Testis (tissue), 2 donors: ENCODE measurements at regions not wholly inside any gene's neighbourhood (a gene's known extent, or its start where the extent isn't known, plus 50 kb on each side); places are given as distances from the start of the nearest gene placed in this dataset.

ENCODE experiments used
- CTCF ChIP-seq, 3 experiments: fragments of 450-650 bp in 2 of 3; fragments of 200-600 bp in 1 of 3; sonication (generic) in 1 of 3; IDR thresholded peaks; one replicate each; pipeline ENCODE4 v1.5.1; 2016 to 2019; ENCODE audit warnings: antibody characterized with exemption in 3 of 3, mild to moderate bottlenecking in 2 of 3, moderate library complexity in 1 of 3
- POLR2A ChIP-seq: fragments of 450-650 bp; IDR thresholded peaks from one replicate; pipeline ENCODE4 v1.6.1; 2017; ENCODE audit warnings: antibody characterized with exemption, mild to moderate bottlenecking, moderate library complexity

GRCh38 chr2:15047184-15047583 lies 414.7 kb downstream of the LRATD1 start:
- TF ChIP-seq POLR2A = no peak
- no peak for TF ChIP-seq CTCF (IDR thresholded peaks at IDR 0.05)
